Hepatic stellate cell (primary cell): ENCODE measurements at regions not wholly inside any gene's neighbourhood (a gene's known extent, or its start where the extent isn't known, plus 50 kb on each side); places are given as distances from the start of the nearest gene placed in this dataset.
A peak's percentile ranks its signal among the peaks of the same experiment; 100 is the strongest.
"Not testable (repeated sequence)": the region's sequence is repeated elsewhere in the genome, so short reads cannot be mapped to it uniquely, and the experiment has no call there.

Experiments
- DNase-seq: peaks from one replicate; pipeline ENCODE4 v3.0.0; 2011; ENCODE audit warnings: low spot score

- DNase-seq = no peak
Observed at GRCh38 chr16:31702796-31703195, 170.8 kb upstream of the ZNF267 start.

DNA sequence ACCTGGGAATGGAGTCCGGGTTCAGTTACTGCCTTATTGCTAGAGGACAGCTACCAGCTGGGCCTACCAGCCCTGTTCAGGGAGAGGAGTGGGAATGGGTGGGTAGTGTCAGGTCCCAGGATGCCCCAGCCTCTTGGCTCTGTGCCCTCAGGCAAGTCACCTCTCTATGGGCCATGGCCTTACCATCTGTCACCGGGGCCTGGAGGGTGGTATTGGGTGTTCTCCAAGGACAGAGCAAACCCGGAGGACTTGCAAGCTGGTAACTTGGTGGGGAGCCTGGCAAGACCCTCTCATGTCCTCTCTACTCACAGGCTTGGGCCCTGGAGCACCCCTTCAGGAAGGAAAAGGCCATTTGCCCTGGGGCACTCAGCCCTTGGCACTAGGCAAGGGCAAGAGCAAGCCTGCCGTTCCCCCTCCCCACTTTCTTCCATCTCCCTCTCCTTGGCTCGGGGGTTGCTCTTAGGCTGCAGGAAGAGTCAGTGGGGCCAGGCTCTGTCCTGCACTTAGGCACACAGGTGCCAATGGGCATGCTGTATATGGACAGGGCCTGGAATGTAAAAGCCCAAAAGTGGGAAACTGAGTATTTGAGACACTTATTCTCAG, 170.0 kb upstream of the ZNF267 start:
- no peak for DNase-seq

GRCh38 chr16:31704138-31704537, 169.5 kb upstream of the ZNF267 start:
- DNase-seq = no peak

GRCh38 chr16:31705371-31705770, 168.2 kb upstream of the ZNF267 start:
- DNase-seq = no peak

DNA sequence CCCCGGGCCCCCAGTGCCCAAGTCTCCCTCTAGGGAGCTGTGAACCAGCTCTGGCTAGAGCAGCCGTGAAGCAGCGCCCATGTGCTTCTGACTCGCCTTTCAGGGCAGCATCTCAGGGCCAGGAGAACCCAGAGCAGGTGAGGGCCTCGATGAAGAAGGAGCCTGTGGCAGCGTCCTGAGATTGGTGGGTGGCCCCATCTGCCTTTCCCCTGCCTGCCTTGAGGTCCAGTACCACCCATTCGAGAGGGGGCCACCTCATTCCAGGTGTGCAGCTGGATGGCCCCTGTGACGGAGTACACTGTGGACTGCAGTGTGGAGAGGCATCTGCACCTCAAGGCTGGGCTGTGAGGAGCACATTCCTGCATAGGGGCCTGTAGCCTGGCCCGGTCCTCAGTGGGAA, 167.3 kb upstream of the ZNF267 start:
- DNase-seq = no peak

GRCh38 chr16:31706925-31707324, 166.7 kb upstream of the ZNF267 start:
- DNase-seq = no peak

GRCh38 chr16:31707743-31708335, 165.8 kb upstream of the ZNF267 start:
- DNase-seq = no peak

GRCh38 chr16:31708348-31708747, 165.3 kb upstream of the ZNF267 start:
- no peak for DNase-seq

DNA sequence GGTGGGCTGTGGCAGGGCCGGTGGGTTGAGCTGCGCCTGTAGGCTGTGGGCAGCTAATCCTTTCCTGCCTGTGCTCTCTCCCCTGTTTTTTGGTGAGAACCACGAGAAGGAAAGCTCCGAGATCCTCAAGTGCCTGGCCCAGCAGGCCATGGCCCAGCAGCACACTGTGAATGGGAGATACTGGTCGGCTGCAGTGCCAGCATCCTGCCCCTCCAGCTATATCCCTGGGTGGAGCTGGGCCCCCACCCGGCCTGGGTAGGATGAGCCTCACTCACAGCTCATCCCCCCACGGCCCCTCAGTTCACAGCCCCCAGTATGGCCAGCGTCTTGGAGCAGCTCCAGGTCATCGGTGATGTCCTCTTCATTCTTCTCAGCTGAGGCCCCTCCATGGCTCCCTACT, 164.4 kb upstream of the ZNF267 start:
- DNase-seq = no peak

DNA sequence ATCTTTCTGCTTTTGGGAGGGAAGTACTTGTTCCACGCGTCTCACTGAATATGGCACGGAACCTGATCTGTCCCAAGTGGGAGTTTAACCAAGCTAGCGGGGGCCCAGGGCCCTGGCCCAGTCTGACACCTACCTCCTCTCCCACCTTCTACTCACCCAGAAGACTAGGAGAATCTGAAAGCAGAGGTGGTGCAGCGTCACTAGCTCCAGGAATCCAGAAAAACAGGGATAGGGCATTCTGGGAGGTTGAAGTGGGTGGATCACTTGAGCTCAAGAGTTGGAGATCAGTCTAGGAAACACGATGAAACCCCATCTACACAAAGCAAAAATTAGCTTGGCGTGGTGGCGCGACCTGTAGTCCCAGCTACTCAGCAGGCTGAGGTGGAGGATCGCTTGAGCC, 163.5 kb upstream of the ZNF267 start:
- no peak for DNase-seq

- no peak for DNase-seq
Observed at GRCh38 chr16:31710880-31711279, 162.7 kb upstream of the ZNF267 start.

DNA sequence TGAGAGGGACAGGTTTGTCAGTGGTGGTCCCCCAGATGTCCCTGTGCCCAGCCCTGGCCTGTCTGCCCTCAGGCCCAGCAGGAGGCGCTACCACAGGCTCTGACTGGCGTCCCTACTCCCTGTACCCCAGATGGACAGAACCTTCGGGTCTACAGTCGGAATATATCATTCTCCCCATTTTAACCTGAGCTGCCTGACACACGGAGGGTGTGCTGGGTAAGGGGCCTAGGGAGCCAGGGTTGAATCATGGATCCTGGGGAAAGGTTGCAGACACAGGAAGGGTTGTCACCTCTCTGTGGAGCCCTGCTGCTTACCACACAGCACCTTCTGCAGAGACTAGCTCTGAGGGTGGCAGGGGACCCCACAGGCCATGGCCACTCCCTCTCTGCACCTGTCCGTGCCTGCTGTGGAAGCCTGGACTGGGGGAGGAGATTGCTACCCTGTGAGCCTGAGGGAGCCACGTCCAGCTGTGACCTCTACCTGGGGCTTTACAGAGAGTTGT, 162.2 kb upstream of the ZNF267 start:
- no peak for DNase-seq

- DNase-seq = no peak
Observed at GRCh38 chr16:31712064-31712540, 161.5 kb upstream of the ZNF267 start.

GRCh38 chr16:31713071-31713944, 160.3 kb upstream of the ZNF267 start:
- DNase-seq = peak; percentile 97

DNA sequence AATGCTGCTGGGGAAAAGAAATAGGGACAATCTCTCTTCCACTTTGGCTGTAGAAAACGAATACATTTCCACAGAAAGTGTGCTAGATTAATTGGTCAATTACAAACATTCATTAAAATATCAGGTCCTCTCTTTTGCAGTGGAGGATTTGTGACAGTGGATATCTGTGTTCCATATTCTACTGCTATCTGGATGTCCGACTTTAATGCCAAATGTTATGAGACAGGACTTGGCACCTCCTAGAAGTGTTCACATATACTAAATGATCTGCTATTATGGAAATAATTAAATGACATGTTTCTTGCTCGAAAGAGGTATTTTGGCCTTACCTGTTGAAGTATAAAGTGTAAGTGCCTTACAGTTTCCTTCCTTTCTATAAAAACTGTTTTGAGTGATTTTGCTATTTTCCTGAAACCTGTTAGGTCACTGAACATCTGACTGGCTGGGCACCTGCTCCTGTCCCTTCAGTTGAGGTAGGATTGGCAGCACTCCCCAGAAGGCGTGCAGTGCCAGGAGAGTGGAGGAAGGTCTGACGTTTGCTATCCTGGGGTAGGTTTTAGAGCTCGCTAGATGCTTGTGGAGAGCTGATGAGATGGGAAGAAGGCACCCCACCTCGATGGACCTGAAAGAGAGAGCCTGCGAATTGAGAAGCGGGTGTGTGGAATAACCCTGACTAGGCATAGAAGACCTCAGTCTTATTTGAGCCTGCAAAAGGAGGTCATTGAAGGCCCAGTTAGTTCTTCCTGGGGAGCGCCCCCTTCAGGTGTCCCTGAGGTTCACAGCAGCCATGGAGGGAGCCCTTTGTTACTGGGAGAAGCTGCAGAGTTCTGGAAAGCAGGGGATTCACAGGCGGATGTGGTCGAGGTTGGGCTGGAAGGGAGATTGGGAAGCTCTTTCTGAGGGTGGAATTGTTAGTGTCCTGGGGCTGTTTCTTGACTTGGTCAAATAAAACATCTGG, 159.4 kb upstream of the ZNF267 start:
- no peak for DNase-seq

DNA sequence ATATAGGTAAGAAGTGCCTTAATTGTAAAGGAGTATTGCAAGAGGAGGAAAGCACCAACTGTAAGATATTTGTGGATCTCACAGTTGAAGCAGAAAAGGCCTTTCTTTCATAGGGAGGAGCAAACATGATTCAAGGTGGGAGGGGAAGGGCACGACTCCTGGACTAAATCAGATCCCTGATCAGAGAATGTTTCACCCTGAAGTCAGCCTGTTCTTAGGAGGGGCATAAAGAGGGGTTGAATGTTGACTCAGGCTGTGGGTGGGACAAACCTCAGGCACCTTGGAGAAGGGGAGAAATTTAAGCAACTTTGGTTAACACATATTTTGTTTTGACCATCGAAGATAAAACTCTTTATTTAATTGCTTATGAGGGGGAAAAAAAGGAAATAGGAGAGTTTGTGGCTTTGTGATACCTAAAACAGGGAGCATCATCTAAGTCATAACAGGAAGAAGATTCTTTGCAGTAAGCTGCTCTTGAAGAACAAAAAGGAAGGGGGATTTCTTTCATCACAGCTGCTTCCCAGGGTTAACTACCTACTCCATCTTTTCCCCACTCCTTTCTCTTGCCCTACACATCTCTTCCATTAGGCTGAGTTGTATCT, 158.6 kb upstream of the ZNF267 start:
- DNase-seq = no peak

GRCh38 chr16:31715915-31716314, 157.7 kb upstream of the ZNF267 start:
- DNase-seq = no peak

- no peak for DNase-seq
Observed at GRCh38 chr16:31718998-31719397, 154.6 kb upstream of the ZNF267 start.

DNA sequence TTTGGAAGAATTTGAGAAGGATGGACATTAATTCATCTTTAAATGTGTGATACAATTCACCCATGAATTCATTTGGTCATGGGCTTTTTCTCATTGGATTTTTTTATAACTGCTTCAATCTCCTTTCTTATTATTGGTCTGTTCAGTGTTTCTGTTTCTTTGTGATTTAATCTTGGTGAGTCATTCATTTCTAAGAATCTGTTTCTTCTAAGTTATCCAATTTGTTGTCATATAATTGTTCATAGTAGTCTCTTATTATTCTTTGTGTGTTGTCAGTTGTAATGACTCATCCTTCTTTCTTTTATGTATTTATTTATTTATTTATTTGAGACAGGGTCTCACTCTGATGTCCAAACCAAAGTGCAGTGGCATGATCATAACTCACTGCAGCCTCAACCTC, 146.1 kb upstream of the ZNF267 start:
- no peak for DNase-seq

- DNase-seq = no peak
Observed at GRCh38 chr16:31734265-31734664, 139.3 kb upstream of the ZNF267 start.

GRCh38 chr16:31745098-31745497, 128.5 kb upstream of the ZNF267 start:
- not testable (repeated sequence) for DNase-seq
